HG03442 (cell line): ENCODE measurements at regions not wholly inside any gene's neighbourhood (a gene's known extent, or its start where the extent isn't known, plus 50 kb on each side); places are given as distances from the start of the nearest gene placed in this dataset.

ENCODE experiments used
- ATAC-seq: cut with Tn5 transposase; IDR thresholded peaks from one replicate; pipeline ENCODE4 v1.9.1; 2021; ENCODE audit warnings: mild to moderate bottlenecking, moderate library complexity; ENCODE audit not compliant: unreplicated experiment

DNA sequence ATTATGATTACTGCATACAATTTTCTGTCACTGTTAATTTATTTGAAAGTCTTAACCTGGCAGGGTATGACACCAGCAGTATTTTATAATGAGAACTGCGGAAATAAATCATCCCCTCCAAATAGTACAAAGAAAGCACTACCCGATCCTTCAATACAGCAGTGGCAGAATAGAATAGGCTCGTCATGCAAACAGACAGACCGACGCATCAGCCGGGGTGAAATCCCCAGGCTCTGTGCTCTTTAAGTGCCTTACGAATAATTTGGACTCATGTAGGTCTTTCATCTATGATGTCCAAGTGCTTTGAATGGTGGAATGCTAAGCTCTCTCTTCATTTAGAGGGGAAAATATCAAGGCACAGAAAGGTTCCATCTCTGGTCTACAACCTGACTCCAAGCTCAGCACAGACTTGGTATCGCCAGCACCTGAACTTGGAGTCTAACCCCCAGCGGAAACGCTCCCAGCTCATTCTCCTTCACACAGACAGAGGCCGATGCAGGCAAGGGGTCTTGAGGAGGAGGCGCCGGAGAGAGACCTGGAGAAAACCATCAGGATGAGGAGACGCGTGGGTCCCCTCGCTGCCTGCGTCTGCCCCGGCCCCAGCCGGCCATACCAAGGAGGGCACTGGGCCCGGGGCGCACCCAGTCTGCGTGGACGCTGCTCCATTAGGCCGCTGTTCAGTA, 568.1 kb upstream of the MKI67 start:
- ATAC-seq, result no peak

DNA sequence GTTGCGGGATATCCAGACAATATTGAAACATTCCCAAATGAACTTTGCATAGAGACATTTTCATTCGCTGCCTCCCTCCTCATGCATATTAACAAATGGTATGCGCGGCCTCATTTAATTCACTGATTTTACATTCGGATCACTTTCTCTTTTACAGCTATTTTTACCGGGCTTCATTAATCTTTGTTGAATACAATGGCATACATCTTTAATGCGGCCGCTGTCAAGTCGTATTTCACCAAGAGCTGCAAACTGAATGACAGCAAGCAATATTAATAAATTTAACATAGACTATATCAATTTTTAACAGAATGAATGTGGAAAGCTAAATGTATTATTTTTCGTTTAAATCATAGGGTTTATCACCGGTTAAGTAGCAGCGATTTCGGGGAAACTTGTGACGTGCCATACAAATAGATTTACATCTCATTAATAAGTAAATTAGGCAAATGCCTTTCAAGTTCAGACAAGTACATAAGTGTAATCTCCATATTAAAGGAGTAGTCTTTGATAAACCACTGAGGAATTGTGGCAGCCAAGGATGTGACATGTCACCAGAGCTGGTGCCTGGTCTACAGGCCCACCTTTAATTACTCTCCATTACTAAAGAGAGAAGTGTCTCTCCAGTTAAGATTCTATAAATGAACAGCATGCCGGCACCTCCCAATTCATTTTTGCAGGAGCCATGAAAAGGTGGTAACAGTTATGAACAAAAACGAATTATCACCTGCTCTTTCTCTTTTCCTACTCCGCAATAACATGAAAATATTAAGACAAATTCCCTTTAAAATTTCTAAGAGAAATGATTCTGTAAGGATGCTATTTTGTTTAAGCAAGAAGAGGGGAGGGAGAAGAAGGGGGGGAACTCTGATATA, 568.9 kb upstream of the MKI67 start:
- no peak for ATAC-seq

DNA sequence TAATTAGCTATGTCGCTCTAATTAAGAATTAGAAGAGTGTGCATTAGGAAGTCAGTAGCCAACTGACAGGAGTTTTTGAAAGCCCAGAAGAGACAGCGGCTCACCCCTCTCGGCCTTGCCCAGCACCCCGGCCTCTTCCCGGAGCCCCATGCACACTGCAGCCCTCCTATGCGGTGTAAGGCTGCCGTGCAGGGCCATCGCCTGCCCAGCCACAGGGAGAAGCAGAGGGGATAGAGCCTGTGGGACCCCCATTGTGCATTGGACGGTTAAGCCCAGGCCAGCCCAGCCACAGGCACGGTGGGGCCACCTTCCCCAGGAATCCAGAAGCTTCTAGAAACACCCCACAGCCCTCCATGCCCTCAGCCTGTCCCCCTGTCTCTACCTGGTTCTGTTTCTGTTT, 569.7 kb upstream of the MKI67 start:
- no peak for ATAC-seq

DNA sequence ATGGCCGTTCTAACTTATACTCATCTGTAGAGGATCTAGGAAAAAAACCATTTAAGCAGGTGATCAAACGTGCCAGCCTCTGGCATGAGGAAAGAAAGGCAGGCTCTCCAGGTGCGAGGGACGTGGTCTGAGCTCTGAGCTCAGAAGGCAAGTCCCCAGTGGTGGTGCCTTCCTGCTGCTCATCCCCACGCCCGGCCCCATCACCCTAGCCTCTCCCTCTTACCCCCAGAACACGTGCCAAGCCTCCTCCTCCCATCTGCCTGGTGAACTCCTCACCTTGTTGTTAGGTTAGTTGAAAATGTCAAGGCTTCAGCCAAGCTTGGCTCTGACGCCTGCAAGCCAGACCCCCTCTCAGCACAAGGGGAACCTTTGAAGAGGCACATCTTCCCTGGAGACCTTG, 571.2 kb upstream of the MKI67 start:
- ATAC-seq, result no peak

DNA sequence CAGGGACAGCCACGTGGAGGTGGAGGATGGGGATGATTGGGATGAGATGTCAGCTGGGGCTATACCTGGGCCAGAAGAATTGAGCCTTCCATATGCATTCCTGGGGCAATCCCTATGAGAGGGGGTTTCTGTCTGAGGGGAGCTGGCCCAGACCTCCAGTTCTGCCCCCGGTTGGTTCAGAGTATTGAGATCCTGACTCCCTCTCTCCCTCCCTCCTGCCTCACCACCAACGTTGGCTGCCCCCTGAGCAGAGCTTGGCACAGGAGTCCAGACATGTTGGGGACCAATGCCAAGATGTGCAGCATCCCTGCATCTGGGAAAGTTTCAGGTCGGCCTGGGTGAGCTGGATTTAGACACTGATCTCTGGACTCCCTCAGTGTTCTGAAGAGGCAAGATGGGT, 575.2 kb upstream of the MKI67 start:
- no peak for ATAC-seq

DNA sequence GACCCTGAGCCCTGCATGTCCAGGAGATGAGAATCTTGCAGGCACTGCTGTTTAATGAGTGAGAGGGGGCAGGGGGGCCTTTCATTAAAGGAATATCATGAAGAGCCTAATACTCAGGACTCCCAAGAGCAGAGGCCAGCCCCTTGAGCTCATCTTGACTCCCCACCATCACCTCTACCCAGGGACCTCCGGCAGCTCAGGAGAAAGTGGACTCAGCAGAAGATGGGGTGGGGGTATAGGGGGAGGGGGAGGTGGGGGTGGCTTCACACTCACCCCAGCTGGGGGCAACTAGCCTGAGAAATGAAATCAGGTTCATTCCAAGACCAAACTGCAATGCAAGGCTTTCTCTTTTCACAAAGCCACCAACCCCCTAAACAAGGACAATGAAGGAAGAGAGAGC, 575.6 kb upstream of the MKI67 start:
- no peak for ATAC-seq

DNA sequence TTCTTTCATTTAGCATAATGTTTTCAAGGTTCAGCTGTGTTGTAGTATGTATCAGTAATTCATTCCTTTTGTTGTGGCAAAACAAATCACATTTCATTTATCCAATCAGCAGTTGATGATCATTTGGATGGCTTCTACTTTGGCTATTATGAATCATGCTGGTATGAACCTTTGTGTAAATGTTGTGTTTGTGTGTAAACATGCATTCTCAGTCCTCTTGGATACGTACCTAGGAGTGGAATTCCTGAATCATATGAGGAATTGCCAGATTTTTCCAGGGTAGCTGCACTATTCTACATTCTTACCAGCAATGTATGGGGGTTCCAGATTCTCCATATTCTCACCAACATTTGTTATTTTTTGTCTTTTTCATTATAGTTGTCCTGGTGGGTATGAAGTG, 578.5 kb upstream of the MKI67 start:
- ATAC-seq, result no peak

DNA sequence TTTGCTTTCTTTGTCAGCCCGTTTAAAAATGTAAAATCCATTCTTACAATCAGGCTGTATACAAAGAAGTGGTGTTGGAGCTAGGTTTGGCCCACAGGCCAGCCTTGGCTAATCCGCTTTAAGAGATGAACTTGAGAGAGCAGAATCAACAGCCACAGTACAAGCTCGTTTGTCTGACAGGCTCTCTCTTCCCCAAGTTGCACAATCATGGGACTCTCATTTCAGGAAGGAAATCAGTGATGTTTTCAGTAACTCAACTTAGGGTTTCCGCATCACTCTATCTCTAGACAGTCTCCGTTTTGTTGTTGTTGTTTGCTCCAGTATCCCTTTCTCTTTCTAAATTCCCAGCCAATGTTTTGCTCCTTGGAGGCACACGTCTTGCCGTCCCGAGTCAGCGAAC, 582.0 kb upstream of the MKI67 start:
- no peak for ATAC-seq

DNA sequence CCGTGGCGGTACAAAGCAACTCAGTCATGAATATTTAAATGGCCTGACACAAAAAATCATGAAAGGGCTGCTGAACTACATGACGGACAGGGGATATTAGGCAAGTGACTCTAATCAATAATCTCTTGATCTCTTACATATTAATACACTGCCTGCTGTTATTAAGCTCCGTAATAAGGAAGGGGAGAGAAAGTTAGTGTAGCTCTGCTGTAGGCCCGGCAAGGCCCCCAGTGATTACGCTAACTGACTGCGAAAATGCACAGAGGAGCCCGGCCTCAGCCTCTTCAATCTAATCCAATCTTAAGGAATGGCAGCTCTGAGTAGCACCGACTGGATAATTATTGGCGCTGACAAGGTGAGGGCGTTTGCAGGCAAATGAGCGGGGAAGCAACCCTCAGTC, 583.5 kb upstream of the MKI67 start:
- ATAC-seq, result no peak

DNA sequence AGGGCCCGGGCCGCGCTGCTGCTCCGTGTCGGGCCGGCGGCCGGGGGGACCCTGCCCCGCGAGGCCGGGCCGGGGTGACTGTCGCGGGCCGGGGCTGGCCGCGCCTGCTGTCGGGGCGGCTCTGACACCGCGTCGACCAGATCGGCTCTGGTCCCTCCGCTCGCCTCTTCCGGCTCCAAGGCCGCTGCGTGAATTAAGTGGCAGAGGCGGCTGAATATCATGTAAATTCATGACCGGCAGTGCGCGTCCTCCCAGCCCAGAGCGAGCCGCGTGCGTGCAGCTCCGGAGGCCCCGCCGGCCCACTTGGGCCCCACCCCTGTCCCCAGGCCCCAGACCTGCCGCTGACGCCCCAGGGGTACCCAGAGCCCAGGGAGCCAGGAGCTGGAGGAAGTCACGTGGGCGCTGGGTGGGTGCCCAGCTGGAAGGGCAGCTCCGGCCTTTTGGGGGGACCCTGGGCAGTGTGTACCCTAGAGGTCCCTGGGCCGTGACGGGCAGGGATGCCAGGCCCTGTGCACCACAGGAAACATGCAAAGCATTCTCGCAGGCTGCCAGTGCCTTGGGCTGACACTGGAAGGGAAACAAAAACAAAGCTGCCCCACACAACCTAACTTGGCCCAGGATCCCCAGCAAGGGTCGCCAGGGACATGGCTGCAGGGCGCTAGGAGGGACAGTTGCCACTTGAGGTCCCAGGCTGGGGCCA, 584.0 kb upstream of the MKI67 start:
- no peak for ATAC-seq

DNA sequence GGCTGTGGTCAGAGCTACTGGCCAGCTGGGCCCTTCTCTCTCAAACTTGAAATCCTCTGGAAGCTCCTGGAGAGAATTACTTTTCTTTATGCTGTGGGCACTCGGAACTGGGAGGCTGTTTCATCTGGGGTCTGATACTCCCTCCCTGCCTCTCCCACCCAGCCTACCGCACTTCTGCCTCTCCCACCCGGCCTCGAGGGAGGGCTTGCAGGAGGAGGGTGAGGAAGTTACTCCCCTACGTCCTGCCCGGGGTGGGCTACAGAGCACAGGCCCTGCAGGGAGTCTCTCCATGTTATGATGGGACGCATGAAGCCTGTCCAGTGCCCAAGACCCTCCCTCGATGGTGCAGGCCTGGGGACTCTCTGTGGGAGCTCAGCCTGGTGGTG, 584.6 kb upstream of the MKI67 start:
- no peak for ATAC-seq

DNA sequence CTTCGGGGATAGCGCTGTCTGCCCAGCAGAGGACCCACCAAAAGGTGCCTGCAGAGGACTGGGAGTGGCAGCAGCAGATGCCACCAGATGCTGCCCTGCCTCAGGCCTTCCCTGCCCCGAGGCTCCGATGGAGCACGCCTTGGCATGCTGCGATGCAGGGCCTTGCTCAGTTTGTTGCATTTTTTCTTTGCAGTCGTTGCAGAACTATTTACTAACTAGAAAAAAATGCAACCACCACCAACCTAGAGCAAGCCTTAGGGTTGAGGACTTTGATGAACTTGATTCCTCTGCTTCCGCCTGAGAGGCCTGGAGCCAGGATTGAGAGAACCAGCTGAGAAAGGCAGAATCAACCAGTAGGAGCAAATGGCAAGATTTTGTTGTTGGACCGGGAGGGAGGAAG, 585.6 kb upstream of the MKI67 start:
- ATAC-seq, result no peak

DNA sequence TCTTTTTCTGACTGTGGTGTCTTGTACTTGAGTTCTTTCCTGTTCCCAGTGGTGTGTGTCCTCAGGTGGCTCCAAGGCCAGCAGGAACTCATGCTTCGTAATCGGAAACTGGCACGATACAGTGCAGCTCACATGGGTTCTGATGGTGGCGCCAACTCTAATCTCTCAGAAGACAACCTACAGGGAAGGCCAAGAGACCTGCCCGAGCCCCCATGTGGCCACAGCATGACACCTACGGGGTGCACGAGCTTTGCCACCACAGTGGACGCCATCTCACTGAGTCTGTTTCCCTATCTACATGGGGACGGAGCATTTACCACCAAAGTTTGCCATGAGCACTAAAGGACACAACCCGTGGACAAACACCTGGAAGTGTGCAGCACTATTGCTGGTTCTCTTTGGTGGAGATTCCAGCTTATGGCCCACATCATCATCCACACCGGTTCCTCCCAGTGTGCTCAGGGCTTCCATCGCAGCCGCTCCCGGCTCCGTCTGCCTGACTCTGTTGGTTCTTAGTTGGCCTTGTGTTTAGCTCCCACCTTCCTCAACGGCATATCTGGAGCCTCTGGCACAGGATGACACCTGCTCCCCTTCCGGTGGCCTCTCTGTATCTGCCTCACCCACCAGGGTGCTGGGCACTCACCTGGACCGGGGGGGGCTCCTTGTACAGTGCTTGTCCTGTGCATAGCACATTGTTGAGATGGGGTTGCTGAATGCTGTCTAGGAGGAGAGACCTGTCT, 586.6 kb upstream of the MKI67 start:
- no peak for ATAC-seq

DNA sequence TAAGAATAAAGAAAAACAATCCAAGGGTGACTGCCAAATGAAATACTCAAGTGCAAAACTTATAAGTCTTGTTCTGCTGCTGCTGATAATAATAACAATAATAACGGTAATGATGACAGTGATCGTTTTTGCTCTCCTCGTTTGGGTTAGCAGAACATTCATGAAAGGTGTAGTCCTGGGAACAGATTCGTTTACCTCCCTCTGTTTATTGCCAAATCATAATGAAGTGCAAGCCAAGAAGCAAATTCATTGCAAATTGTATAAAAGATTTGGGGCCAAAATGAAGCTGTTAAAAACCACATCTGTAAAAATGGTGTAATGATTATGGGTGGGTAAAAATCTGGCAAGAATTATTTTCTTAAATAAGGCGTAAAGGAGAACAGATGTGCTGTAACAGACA, 587.2 kb upstream of the MKI67 start:
- ATAC-seq, result no peak

DNA sequence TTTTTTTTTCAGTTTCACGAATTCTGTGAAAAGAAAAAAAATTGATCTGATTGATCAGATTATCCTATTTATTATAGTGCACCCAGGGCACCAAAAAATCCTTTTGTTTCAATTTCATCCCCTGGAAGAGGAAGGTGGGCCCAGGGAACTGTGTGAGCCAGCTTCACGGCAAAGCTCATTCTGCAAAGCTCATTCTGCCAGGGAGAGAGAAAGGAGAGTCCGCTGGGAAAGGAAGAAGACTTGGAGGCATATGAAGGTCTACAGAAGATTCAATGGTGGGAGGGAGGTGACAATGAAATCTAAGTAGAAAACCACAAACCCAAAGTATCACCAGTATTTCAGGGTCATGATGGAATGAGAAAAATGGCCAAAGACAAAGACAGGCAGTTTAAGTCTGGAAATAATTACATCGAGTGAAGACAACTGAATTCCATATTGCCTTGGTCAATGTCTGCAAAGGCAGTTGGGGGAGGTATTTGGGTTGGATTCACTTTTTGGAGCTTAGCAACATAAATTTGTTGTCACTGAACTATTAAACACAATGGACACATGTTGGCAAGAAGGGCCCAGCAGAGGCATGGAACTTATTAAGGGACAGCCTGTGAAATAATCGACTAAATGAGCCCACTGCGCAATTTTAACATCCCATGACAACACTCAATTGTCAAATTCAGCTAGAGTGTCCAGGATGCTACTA, 587.8 kb upstream of the MKI67 start:
- ATAC-seq, result no peak

DNA sequence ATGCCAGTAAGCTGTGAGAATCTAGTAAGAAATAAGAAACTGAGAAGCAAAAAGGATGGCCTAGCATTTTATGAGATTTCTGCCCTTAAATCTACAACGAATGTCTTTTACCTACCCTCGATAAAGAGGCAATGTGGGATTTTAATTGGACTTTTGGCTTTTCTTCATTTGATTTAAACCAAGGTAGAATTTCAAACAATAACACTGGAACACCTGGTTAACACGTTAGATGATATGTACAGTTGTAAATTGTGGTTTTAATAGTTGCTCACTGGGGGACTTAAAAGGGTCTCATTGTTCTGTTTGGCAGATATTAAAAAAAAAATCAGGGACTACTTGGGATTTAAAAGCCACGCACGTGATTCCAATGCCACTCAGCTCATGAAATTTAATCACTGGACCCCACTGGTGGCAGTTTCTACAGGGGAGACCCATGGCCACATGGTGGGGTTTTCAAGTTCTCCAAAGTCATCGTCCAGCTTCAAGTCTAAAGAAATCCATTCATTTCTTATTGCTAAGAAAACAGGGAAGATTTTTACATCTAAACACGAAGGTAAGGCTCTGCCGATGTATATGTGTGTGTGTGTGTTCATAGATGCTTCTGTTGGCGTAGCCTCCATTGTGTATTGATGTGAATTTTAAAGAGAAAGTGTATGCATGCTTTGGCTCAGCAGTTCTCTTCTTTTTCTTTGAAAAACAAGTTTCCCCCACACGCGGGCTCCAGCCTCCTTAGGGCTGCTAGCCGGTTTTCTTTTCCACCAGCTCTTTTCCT, 588.6 kb upstream of the MKI67 start:
- ATAC-seq, result no peak

DNA sequence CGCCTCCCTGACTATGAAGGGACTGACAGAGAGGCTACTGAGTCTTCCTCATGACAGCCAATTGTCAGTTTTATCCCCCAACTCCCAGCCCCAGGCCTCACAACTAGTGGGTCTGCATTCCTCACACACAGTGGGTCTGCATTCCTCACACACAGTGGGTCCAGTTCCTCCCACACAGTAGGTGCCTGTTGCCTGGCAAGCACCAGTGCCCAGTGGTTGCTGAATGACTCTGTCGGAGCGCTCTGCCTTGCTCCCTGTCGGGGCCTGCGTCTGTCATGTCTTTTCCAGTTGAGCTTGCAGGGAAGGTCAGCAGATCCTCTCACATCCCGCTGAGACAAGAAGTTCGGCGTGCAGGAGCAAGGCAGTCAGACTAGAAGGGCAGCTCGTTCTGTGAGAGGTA, 590.0 kb upstream of the MKI67 start:
- no peak for ATAC-seq

DNA sequence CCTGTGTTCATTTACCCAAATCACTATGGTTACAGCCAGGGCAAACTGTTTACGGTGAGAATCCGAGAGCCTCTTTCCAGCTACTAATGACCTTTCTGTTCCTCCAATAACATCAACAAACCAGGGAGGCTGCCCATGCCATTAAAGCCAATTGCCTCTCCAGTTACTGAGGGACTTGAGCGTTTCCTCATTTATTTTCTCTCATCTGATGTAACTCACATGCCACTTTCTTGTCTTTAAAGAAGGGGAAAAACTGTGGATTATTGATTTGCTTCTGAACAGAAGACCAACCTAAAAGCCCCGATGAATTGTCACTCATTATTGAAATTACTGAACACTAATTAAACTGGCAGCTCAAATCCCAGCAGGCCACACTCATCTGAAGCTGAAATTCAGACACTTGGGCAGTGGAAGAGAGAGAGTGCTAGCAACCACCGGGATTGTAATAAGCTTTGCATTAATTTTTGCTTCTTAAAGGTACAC, 595.8 kb upstream of the MKI67 start:
- no peak for ATAC-seq

DNA sequence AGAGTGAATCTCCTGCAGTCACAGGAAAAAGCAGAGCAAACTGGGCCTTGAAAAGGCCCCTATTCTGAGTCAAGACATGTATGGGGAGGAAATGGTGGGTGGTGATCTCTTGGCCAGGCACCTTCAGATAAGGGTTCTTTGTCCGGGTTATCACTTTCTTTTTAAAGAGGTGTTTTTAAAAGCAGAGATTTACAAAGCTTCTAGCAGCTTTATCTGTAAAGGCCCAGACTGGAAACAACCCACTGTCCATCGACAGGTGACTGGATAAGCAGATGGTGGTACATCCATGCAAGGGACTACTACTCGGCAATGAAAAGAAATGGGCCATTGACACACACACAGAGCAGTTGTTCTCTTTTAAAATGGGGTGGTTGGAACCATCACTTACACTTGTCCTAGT, 596.7 kb upstream of the MKI67 start:
- no peak for ATAC-seq
